Mesodermal cell (in vitro differentiated cells): ENCODE measurements at regions not wholly inside any gene's neighbourhood (a gene's known extent, or its start where the extent isn't known, plus 50 kb on each side); places are given as distances from the start of the nearest gene placed in this dataset.
"Not testable (repeated sequence)": the region's sequence is repeated elsewhere in the genome, so short reads cannot be mapped to it uniquely, and the experiment has no call there.

Experiments used
- H3K27ac ChIP-seq: 2 replicates; pipeline ENCODE4 v1.7.0; 2013; ENCODE audit warnings: mild to moderate bottlenecking, low read depth, low read length, moderate library complexity; ENCODE audit not compliant: severe bottlenecking
- H3K36me3 ChIP-seq: 2 replicates; pipeline ENCODE4 v1.7.1; 2013; ENCODE audit warnings: mild to moderate bottlenecking, low read length, moderate library complexity; ENCODE audit not compliant: control insufficient read depth, insufficient read depth
- H3K4me1 ChIP-seq: one replicate; pipeline ENCODE4 v1.7.1; 2013; ENCODE audit warnings: mild to moderate bottlenecking, low read length; ENCODE audit not compliant: insufficient read depth, control insufficient read depth, poor library complexity, severe bottlenecking
- H3K4me3 ChIP-seq: 2 replicates; pipeline ENCODE4 v1.7.0; 2013; ENCODE audit warnings: low read length, control low read depth, mild to moderate bottlenecking; ENCODE audit not compliant: insufficient read depth, poor library complexity, severe bottlenecking; ENCODE audit errors: extremely low read depth
- H3K9me3 ChIP-seq: 2 replicates; pipeline ENCODE4 v1.7.1; 2013; ENCODE audit warnings: mild to moderate bottlenecking, low read length, moderate library complexity; ENCODE audit not compliant: control insufficient read depth
- WGBS, 2 experiments: methylation state at CpG; one replicate each; pipeline ENCODE4 v1.1.5; 2013; ENCODE audit warnings: missing lambda C conversion rate in 2 of 2; ENCODE audit not compliant: insufficient coverage in 2 of 2; 5-methylcytosine and 5-hydroxymethylcytosine counted together

GRCh38 chr2:83015035-83015715, 1443.9 kb downstream of the SUCLG1 start:
- Histone ChIP-seq H3K36me3 (no peaks in the 10 kb centered on the region), H3K27ac (no peak overlapping the region), H3K9me3 (no peaks in the 10 kb centered on the region), H3K4me1 (no peaks in the 10 kb centered on the region), H3K4me3 (no peak overlapping the region)
- no CpG with 5 or more reads among the region's 2 CpGs for WGBS, 2 experiments

GRCh38 chr2:83014462-83014861, 1444.6 kb downstream of the SUCLG1 start:
- Histone ChIP-seq H3K27ac (no peak overlapping the region), H3K36me3 (no peaks in the 10 kb centered on the region), H3K9me3 (no peaks in the 10 kb centered on the region), H3K4me1 (no peaks in the 10 kb centered on the region), H3K4me3 (no peak overlapping the region)
- 60 to 86% methylated on average over 1 to 2 of the region's 2 CpGs for WGBS, 2 experiments

GRCh38 chr2:83006961-83007360, 1452.1 kb downstream of the SUCLG1 start:
- no peak overlapping the region for H3K27ac ChIP-seq
- H3K9me3 ChIP-seq = no peaks in the 10 kb centered on the region
- no peaks in the 10 kb centered on the region for H3K36me3 ChIP-seq
- no CpG with 5 or more reads among the region's 2 CpGs for WGBS, 2 experiments
- no peaks in the 10 kb centered on the region for H3K4me1 ChIP-seq
- no peak overlapping the region for H3K4me3 ChIP-seq

GRCh38 chr2:83003555-83003954, 1455.5 kb downstream of the SUCLG1 start:
- H3K36me3 ChIP-seq = no peaks in the 10 kb centered on the region
- H3K4me3 ChIP-seq = no peak overlapping the region
- no CpG with 5 or more reads among the region's 2 CpGs for WGBS, 2 experiments
- no peaks in the 10 kb centered on the region for H3K9me3 ChIP-seq
- no peak overlapping the region for H3K27ac ChIP-seq
- H3K4me1 ChIP-seq = no peaks in the 10 kb centered on the region

GRCh38 chr2:83002706-83003105, 1456.4 kb downstream of the SUCLG1 start:
- H3K27ac ChIP-seq = no peak overlapping the region
- 100% methylated on average over 2 of the region's 2 CpGs; no CpG with 5 or more reads in 1 of the 2 experiments for WGBS, 2 experiments
- no peaks in the 10 kb centered on the region for H3K36me3 ChIP-seq
- no peaks in the 10 kb centered on the region for H3K4me1 ChIP-seq
- no peak overlapping the region for H3K4me3 ChIP-seq
- no peaks in the 10 kb centered on the region for H3K9me3 ChIP-seq

GRCh38 chr2:82998781-82999180, 1460.3 kb downstream of the SUCLG1 start:
- Histone ChIP-seq H3K9me3 (no peaks in the 10 kb centered on the region), H3K4me3 (no peak overlapping the region), H3K4me1 (no peaks in the 10 kb centered on the region), H3K36me3 (no peaks in the 10 kb centered on the region), H3K27ac (no peak overlapping the region)
- 50 to 60% methylated on average over 1 to 2 of the region's 2 CpGs for WGBS, 2 experiments

GRCh38 chr2:82996217-82996616, 1462.9 kb downstream of the SUCLG1 start:
- no CpG with 5 or more reads among the region's 3 CpGs for WGBS, 2 experiments
- no peaks in the 10 kb centered on the region for H3K9me3 ChIP-seq
- H3K27ac ChIP-seq = no peak overlapping the region
- H3K36me3 ChIP-seq = no peaks in the 10 kb centered on the region
- H3K4me3 ChIP-seq = no peak overlapping the region
- H3K4me1 ChIP-seq = no peaks in the 10 kb centered on the region

- no peak overlapping the region for H3K4me3 ChIP-seq
- no peaks in the 10 kb centered on the region for H3K4me1 ChIP-seq
- H3K9me3 ChIP-seq = no peaks in the 10 kb centered on the region
- H3K27ac ChIP-seq = no peak overlapping the region
- no peaks in the 10 kb centered on the region for H3K36me3 ChIP-seq
- WGBS, 2 experiments = 100% methylated on average over 1 of the region's 2 CpGs; no CpG with 5 or more reads in 1 of the 2 experiments
Measured at GRCh38 chr2:82994151-82994550, 1464.9 kb downstream of the SUCLG1 start.

- no peak overlapping the region for H3K4me3 ChIP-seq
- no peaks in the 10 kb centered on the region for H3K9me3 ChIP-seq
- WGBS, 2 experiments = 78% methylated on average over 1 of the region's 2 CpGs; no CpG with 5 or more reads in 1 of the 2 experiments
- no peak overlapping the region for H3K27ac ChIP-seq
- H3K4me1 ChIP-seq = no peaks in the 10 kb centered on the region
- no peaks in the 10 kb centered on the region for H3K36me3 ChIP-seq
Measured at GRCh38 chr2:82993609-82994008, 1465.5 kb downstream of the SUCLG1 start.

GRCh38 chr2:82992968-82993367, 1466.1 kb downstream of the SUCLG1 start:
- Histone ChIP-seq H3K4me3 (no peak overlapping the region), H3K4me1 (no peaks in the 10 kb centered on the region), H3K36me3 (no peaks in the 10 kb centered on the region), H3K9me3 (no peaks in the 10 kb centered on the region), H3K27ac (no peak overlapping the region)
- WGBS, 2 experiments = 91% methylated on average over 1 of the region's 2 CpGs; no CpG with 5 or more reads in 1 of the 2 experiments

GRCh38 chr2:82987706-82988105, 1471.4 kb downstream of the SUCLG1 start:
- H3K27ac ChIP-seq, H3K36me3 ChIP-seq, H3K4me3 ChIP-seq, H3K9me3 ChIP-seq, H3K4me1 ChIP-seq: not testable (repeated sequence)
- WGBS, 2 experiments = 60% methylated on average over 2 of the region's 6 CpGs; no CpG with 5 or more reads in 1 of the 2 experiments
